ENCODE measurements at regions not wholly inside any gene's neighbourhood (a gene's known extent, or its start where the extent isn't known, plus 50 kb on each side); places are given as distances from the start of the nearest gene placed in this dataset.
"Not testable (repeated sequence)": the region's sequence is repeated elsewhere in the genome, so short reads cannot be mapped to it uniquely, and the experiment has no call there.

DNA sequence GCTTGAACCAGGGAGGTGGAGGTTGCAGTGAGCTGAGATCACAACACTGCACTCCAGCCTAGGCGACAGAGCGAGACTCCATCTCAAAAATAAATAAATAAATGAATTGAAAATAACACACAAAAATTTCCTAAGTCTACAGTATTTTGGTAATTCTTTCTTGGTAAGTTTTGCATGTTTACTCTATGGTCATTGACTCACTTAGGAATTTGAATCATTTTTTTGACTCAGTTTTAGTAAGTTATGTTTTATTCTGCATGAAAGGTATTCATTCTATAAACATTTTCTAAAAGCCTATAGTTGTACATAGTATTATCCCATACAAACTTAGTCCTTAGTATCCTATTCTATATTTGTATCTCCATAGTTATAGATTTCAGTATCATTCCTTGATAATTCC, 772.9 kb upstream of the SLIT2 start:
- Histone ChIP-seq H3K4me2 (ENCODE audit: low read depth, low read length, poor library complexity, severe bottlenecking) (no peak overlapping the region), H3K9me2 (replicated peaks; ENCODE audit: insufficient read depth, low read length) (no peaks in the 10 kb centered on the region)

DNA sequence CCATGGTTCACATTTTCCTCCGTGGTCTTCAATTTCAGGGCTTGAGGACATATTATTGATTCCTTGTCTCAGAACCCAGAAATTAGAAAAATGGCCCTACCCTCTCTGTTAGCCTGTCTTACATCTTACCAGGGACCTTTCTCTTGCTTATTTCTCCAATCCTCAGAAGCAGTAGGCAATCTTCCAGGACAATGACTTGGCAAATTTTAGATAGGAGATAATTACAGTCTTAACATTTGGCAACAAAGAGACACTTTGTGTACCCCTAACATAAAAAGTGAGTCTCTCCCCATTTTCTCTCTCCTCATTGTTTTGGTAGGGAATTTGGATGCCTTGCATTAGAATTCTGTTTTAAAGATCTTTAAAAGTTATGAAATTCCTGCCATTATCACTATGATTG, 778.1 kb upstream of the SLIT2 start:
- Histone ChIP-seq H3K4me2 (ENCODE audit: low read depth, low read length, poor library complexity, severe bottlenecking) (no peak overlapping the region), H3K27ac (ENCODE audit: low read depth, low read length) (no peak overlapping the region), H3K79me2 (ENCODE audit: insufficient read depth, low read length) (no peaks in the 10 kb centered on the region), H3K9ac (ENCODE audit: low read length) (no peak overlapping the region), H3F3A (ENCODE audit: insufficient read depth) (no peaks in the 10 kb centered on the region), H3K27me3 (ENCODE audit: low read length) (no peaks in the 10 kb centered on the region), H2AFZ (ENCODE audit: low read depth, low read length, severe bottlenecking) (no peak overlapping the region), H4K20me1 (ENCODE audit: low read depth, low read length) (no peaks in the 10 kb centered on the region), H3K36me3 (ENCODE audit: low read length) (no peaks in the 10 kb centered on the region), H3K9me3 (ENCODE audit: insufficient read depth, low read length) (no peaks in the 10 kb centered on the region), H3K9me2 (replicated peaks; ENCODE audit: insufficient read depth, low read length) (no peaks in the 10 kb centered on the region), H3K4me3 (ENCODE audit: insufficient read depth, low read length, poor library complexity, severe bottlenecking) (no peak overlapping the region)
- TF ChIP-seq, protein P1, sequence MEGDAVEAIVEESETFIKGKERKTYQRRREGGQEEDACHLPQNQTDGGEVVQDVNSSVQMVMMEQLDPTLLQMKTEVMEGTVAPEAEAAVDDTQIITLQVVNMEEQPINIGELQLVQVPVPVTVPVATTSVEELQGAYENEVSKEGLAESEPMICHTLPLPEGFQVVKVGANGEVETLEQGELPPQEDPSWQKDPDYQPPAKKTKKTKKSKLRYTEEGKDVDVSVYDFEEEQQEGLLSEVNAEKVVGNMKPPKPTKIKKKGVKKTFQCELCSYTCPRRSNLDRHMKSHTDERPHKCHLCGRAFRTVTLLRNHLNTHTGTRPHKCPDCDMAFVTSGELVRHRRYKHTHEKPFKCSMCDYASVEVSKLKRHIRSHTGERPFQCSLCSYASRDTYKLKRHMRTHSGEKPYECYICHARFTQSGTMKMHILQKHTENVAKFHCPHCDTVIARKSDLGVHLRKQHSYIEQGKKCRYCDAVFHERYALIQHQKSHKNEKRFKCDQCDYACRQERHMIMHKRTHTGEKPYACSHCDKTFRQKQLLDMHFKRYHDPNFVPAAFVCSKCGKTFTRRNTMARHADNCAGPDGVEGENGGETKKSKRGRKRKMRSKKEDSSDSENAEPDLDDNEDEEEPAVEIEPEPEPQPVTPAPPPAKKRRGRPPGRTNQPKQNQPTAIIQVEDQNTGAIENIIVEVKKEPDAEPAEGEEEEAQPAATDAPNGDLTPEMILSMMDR (IDR thresholded peaks at IDR 0.05; ENCODE audit: insufficient read depth, low read length, poor library complexity, severe bottlenecking): no peak
- TF ChIP-seq EZH2phosphoT487 (conservative IDR thresholded peaks at IDR 0.05; ENCODE audit: low read length): no peak

More for the DNA sequence above, 772.9 kb upstream of the SLIT2 start:
- H3K9ac ChIP-seq (ENCODE audit: low read length): no peak overlapping the region
- no peaks in the 10 kb centered on the region for H3K36me3 ChIP-seq (ENCODE audit: low read length)
- no peak overlapping the region for H3K27ac ChIP-seq (ENCODE audit: low read depth, low read length)
- H3K79me2 ChIP-seq (ENCODE audit: insufficient read depth, low read length): no peaks in the 10 kb centered on the region
- no peaks in the 10 kb centered on the region for H4K20me1 ChIP-seq (ENCODE audit: low read depth, low read length)
- H3K27me3 ChIP-seq (ENCODE audit: low read length): no peaks in the 10 kb centered on the region
- TF ChIP-seq, protein P1 (IDR thresholded peaks at IDR 0.05; ENCODE audit: insufficient read depth, low read length, poor library complexity, severe bottlenecking): no peak
- TF ChIP-seq EZH2phosphoT487 (conservative IDR thresholded peaks at IDR 0.05; ENCODE audit: low read length): no peak
- H2AFZ ChIP-seq (ENCODE audit: low read depth, low read length, severe bottlenecking): no peak overlapping the region
- no peak overlapping the region for H3K4me3 ChIP-seq (ENCODE audit: insufficient read depth, low read length, poor library complexity, severe bottlenecking)
- H3K9me3 ChIP-seq (ENCODE audit: insufficient read depth, low read length): no peaks in the 10 kb centered on the region
- H3F3A ChIP-seq (ENCODE audit: insufficient read depth): no peaks in the 10 kb centered on the region

DNA sequence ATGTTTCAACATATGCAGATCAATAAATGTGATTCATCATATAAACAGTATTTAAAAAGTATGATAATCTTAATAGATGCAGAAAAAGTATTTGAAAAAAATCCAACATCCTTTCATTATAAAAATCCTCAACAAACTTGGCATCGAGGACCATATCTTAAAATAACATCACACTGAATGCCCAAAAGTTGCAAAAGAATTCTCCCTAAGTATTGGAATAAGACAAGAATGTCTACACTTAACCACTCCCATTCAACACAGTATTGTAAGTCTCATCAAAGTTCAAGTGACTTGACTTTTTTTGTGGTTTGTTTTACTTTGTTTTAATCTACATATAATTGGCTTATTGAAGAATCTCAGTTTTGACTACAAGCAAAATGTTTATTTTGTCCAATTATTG, 779.0 kb upstream of the SLIT2 start:
- Histone ChIP-seq H3K79me2 (ENCODE audit: insufficient read depth, low read length) (no peaks in the 10 kb centered on the region), H3K4me2 (ENCODE audit: low read depth, low read length, poor library complexity, severe bottlenecking) (no peak overlapping the region), H3K9me2 (replicated peaks; ENCODE audit: insufficient read depth, low read length) (no peaks in the 10 kb centered on the region), H3K27ac (ENCODE audit: low read depth, low read length) (no peak overlapping the region), H3K27me3 (ENCODE audit: low read length) (no peaks in the 10 kb centered on the region), H3F3A (ENCODE audit: insufficient read depth) (no peaks in the 10 kb centered on the region), H3K9ac (ENCODE audit: low read length) (no peak overlapping the region), H4K20me1 (ENCODE audit: low read depth, low read length) (no peaks in the 10 kb centered on the region), H3K36me3 (ENCODE audit: low read length) (no peaks in the 10 kb centered on the region), H3K9me3 (ENCODE audit: insufficient read depth, low read length) (no peaks in the 10 kb centered on the region), H2AFZ (ENCODE audit: low read depth, low read length, severe bottlenecking) (no peak overlapping the region), H3K4me3 (ENCODE audit: insufficient read depth, low read length, poor library complexity, severe bottlenecking) (no peak overlapping the region)
- TF ChIP-seq, protein P1 (IDR thresholded peaks at IDR 0.05; ENCODE audit: insufficient read depth, low read length, poor library complexity, severe bottlenecking): no peak
- no peak for TF ChIP-seq EZH2phosphoT487 (conservative IDR thresholded peaks at IDR 0.05; ENCODE audit: low read length)

DNA sequence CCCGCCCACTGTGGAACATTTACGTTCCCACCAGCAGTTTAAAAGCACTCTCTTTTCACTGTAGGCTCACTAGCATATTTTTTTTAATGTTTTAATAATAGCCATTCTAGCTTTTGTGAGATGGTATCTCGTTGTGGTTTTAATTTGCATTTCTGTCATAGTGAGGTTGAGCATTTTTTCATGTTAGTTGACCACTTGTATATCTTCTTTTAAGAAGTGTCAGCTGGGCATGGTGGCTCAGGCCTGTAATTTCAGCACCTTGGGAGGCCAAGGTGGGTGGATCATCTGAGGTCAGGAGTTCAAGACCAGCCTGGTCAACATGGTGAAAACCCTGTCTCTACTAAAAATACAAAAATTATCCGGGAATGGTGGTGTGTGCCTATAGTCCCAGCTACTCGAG, 781.7 kb upstream of the SLIT2 start:
- not testable (repeated sequence) for H3K27ac ChIP-seq (ENCODE audit: low read depth, low read length); H3K9ac ChIP-seq (ENCODE audit: low read length); H3K9me2 ChIP-seq (replicated peaks; ENCODE audit: insufficient read depth, low read length); H3K27me3 ChIP-seq (ENCODE audit: low read length); H2AFZ ChIP-seq (ENCODE audit: low read depth, low read length, severe bottlenecking); H3K36me3 ChIP-seq (ENCODE audit: low read length); H3K4me3 ChIP-seq (ENCODE audit: insufficient read depth, low read length, poor library complexity, severe bottlenecking); H3F3A ChIP-seq (ENCODE audit: insufficient read depth); H3K79me2 ChIP-seq (ENCODE audit: insufficient read depth, low read length); H3K9me3 ChIP-seq (ENCODE audit: insufficient read depth, low read length); H4K20me1 ChIP-seq (ENCODE audit: low read depth, low read length); H3K4me2 ChIP-seq (ENCODE audit: low read depth, low read length, poor library complexity, severe bottlenecking)

All from SU-DHL-6 (cell line).